Ascending aorta (tissue), 2 donors: ENCODE measurements at regions not wholly inside any gene's neighbourhood (a gene's known extent, or its start where the extent isn't known, plus 50 kb on each side); places are given as distances from the start of the nearest gene placed in this dataset.

Source experiments
- DNase-seq, 2 donors: peaks; one replicate each; pipeline ENCODE4 v3.0.0-alpha.2; 2019; ENCODE audit warnings: low spot score in 2 of 2
- H3K27ac ChIP-seq, 2 donors: fragments of 200-600 bp; sonication (generic); one replicate each; pipeline ENCODE4 v1.5.1; 2016 to 2017; ENCODE audit warnings: mild to moderate bottlenecking in 1 of 2
- H3K27me3 ChIP-seq: fragments of 200-600 bp; sonication (generic); one replicate; pipeline ENCODE4 v1.5.1; 2017
- H3K36me3 ChIP-seq, 2 donors: fragments of 200-600 bp; sonication (generic); one replicate each; pipeline ENCODE4 v1.5.1; 2016
- H3K4me1 ChIP-seq, 2 donors: fragments of 200-600 bp; sonication (generic); one replicate each; pipeline ENCODE4 v1.5.1; 2016 to 2017; ENCODE audit warnings: mild to moderate bottlenecking in 1 of 2
- H3K4me3 ChIP-seq, 2 donors: fragments of 200-600 bp; sonication (generic); one replicate each; pipeline ENCODE4 v1.5.1; 2016 to 2017; ENCODE audit warnings: mild to moderate bottlenecking in 1 of 2
- H3K9me3 ChIP-seq, 2 donors: fragments of 200-600 bp; sonication (generic); one replicate each; pipeline ENCODE4 v1.5.1; 2016
- CTCF ChIP-seq, 3 experiments: fragments of 200-600 bp in 2 of 3; fragments of 450-650 bp in 1 of 3; sonication (generic) in 2 of 3; IDR thresholded peaks; one replicate each; pipeline ENCODE4 v1.5.1; 2016 to 2019; ENCODE audit warnings: antibody characterized with exemption in 3 of 3, mild to moderate bottlenecking in 1 of 3, moderate library complexity in 1 of 3
- intact Hi-C: fragments of 100-400 bp; cut with DNase I; formaldehyde crosslinking; loops from one replicate; pipeline ENCODE4 v1.15.1; 2023

GRCh38 chr10:3893901-3894563, 109.0 kb upstream of the KLF6 start:
- Histone ChIP-seq H3K27ac (no peak overlapping the region), H3K4me3 (no peak overlapping the region), H3K4me1 (peaks cover 0 to 16% of the 10 kb centered on the region in 2 donors), H3K36me3 (no peaks in the 10 kb centered on the region), H3K27me3 (no peaks in the 10 kb centered on the region), H3K9me3 (no peaks in the 10 kb centered on the region)
- DNase-seq = no peak
- TF ChIP-seq CTCF (IDR thresholded peaks at IDR 0.05) = no peak
- intact Hi-C loops = loop anchor here (5.0 kb wide), 1 partner anchor 153 kb away; no protein-coding TSS in a partner anchor

- Histone ChIP-seq H3K4me3 (peak overlapping the region in 1 of 2 donors; percentile 4), H3K27me3 (no peaks in the 10 kb centered on the region), H3K36me3 (no peaks in the 10 kb centered on the region), H3K27ac (peak overlapping the region in 1 of 2 donors; percentile 46), H3K9me3 (no peaks in the 10 kb centered on the region), H3K4me1 (peaks cover 0 to 26% of the 10 kb centered on the region in 2 donors)
- no peak for DNase-seq
- intact Hi-C loops = loop anchor here (5.0 kb wide), 1 partner anchor 155 kb away; no protein-coding TSS in a partner anchor
- TF ChIP-seq CTCF (IDR thresholded peaks at IDR 0.05) = no peak
Measured at GRCh38 chr10:3892440-3893425, 107.7 kb upstream of the KLF6 start.

- no peaks in the 10 kb centered on the region for H3K27me3 ChIP-seq
- no peaks in the 10 kb centered on the region for H3K9me3 ChIP-seq
- intact Hi-C loops = loop anchor here (5.0 kb wide), 1 partner anchor 156 kb away; no protein-coding TSS in a partner anchor
- DNase-seq = no peak
- H3K36me3 ChIP-seq = no peaks in the 10 kb centered on the region
- H3K4me1 ChIP-seq = peaks cover 3 to 35% of the 10 kb centered on the region in 2 donors
- H3K4me3 ChIP-seq = no peak overlapping the region
- no peak overlapping the region for H3K27ac ChIP-seq
- TF ChIP-seq CTCF (IDR thresholded peaks at IDR 0.05) = no peak
Measured at GRCh38 chr10:3891396-3891795, 106.4 kb upstream of the KLF6 start.

GRCh38 chr10:3890602-3891352, 105.8 kb upstream of the KLF6 start:
- H3K9me3 ChIP-seq = no peaks in the 10 kb centered on the region
- intact Hi-C loops = loop anchor here (5.0 kb wide), 1 partner anchor 157 kb away; no protein-coding TSS in a partner anchor
- no peak for TF ChIP-seq CTCF (IDR thresholded peaks at IDR 0.05)
- no peak overlapping the region for H3K4me3 ChIP-seq
- H3K4me1 ChIP-seq = peaks cover 3 to 39% of the 10 kb centered on the region in 2 donors
- H3K27ac ChIP-seq = peak overlapping the region in 1 of 2 donors; percentile 87
- H3K36me3 ChIP-seq = no peaks in the 10 kb centered on the region
- no peaks in the 10 kb centered on the region for H3K27me3 ChIP-seq
- DNase-seq = no peak

- Histone ChIP-seq H3K4me1 (peaks cover 3 to 38% of the 10 kb centered on the region in 2 donors), H3K9me3 (no peaks in the 10 kb centered on the region), H3K27ac (peak overlapping the region in 1 of 2 donors; percentile 87), H3K27me3 (no peaks in the 10 kb centered on the region), H3K4me3 (no peak overlapping the region), H3K36me3 (no peaks in the 10 kb centered on the region)
- intact Hi-C loops = loop anchor here (5.0 to 10.0 kb wide), 4 partner anchors 157 to 875 kb away; no protein-coding TSS in a partner anchor
- no peak for TF ChIP-seq CTCF (IDR thresholded peaks at IDR 0.05)
- DNase-seq = no peak
Measured at GRCh38 chr10:3889961-3890522, 105.0 kb upstream of the KLF6 start.
